Kidney epithelial cell (primary cell): ENCODE measurements at regions not wholly inside any gene's neighbourhood (a gene's known extent, or its start where the extent isn't known, plus 50 kb on each side); places are given as distances from the start of the nearest gene placed in this dataset.

Experiments used
- DNase-seq: peaks from one replicate; pipeline ENCODE4 v3.0.0-alpha.2; 2010; ENCODE audit warnings: low read depth
- H3K27me3 ChIP-seq: 2 replicates; pipeline ENCODE4 v1.6.0; 2011; ENCODE audit warnings: low read length; ENCODE audit not compliant: control insufficient read depth, insufficient read depth
- H3K36me3 ChIP-seq: 2 replicates; pipeline ENCODE4 v1.5.1; 2011; ENCODE audit warnings: low read length; ENCODE audit not compliant: control insufficient read depth, insufficient read depth
- H3K4me3 ChIP-seq: 2 replicates; pipeline ENCODE4 v1.5.1; 2011; ENCODE audit warnings: low read depth, mild to moderate bottlenecking, control low read depth, low read length
- TF ChIP-seq, protein P1 (sequence below): IDR thresholded peaks from 2 replicates; pipeline ENCODE4 v1.5.1; 2011; ENCODE audit warnings: mild to moderate bottlenecking, moderate library complexity, low read length, control low read depth, inconsistent platforms; ENCODE audit not compliant: insufficient read depth, poor library complexity, severe bottlenecking

DNA sequence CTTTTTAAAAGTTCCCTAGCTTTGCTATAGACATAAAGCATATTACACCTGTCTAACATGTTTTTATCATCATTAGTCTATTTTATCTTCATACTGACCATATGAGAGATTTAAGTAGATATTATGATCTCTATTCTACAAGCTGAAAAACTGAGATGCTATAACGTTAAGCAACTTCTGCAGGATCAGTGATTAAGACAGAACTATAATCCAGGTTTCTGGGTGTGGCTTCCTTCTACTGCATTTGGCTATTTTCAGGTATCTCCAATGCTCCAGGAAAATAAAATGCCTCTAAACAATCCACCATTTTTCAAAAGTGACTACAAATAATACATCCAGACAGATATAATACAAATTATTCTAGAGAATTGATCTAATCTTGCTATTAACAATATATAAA lies 53.4 kb downstream of the RGS2 start:
- no peak overlapping the region for H3K4me3 ChIP-seq
- DNase-seq: no peak
- TF ChIP-seq, protein P1, sequence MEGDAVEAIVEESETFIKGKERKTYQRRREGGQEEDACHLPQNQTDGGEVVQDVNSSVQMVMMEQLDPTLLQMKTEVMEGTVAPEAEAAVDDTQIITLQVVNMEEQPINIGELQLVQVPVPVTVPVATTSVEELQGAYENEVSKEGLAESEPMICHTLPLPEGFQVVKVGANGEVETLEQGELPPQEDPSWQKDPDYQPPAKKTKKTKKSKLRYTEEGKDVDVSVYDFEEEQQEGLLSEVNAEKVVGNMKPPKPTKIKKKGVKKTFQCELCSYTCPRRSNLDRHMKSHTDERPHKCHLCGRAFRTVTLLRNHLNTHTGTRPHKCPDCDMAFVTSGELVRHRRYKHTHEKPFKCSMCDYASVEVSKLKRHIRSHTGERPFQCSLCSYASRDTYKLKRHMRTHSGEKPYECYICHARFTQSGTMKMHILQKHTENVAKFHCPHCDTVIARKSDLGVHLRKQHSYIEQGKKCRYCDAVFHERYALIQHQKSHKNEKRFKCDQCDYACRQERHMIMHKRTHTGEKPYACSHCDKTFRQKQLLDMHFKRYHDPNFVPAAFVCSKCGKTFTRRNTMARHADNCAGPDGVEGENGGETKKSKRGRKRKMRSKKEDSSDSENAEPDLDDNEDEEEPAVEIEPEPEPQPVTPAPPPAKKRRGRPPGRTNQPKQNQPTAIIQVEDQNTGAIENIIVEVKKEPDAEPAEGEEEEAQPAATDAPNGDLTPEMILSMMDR: no peak
- no peaks in the 10 kb centered on the region for H3K36me3 ChIP-seq
- H3K27me3 ChIP-seq: no peaks in the 10 kb centered on the region

DNA sequence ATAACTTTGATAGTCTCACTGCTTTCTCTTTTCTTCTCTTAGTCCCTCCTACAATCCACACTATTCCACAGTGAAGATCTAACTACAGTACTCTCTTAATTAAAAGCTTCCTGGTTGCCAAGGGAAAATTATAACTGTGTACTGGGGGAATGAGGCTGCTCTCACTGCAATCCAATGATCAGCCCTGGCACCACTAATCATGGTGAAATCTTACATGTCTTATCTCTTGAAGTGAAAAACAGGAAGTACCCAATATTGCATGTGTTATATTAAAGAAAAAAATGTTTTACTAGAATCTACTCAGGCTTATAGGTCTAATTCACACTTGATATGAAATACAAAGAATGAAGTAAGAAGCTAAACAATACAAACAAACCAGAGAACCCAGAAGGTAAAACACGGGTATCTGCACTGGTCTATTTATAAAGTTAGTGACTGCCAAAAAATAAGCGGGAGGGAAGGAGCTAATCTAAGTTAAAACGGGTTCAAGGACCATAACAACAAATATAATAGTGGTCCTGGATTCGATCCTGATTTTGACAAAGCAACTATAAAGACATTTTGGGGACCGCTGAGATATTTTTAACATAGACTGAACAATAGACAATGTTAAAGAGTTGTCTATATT lies 57.5 kb downstream of the RGS2 start:
- TF ChIP-seq, protein P1: no peak
- Histone ChIP-seq H3K36me3 (no peaks in the 10 kb centered on the region), H3K4me3 (no peak overlapping the region), H3K27me3 (no peaks in the 10 kb centered on the region)
- no peak for DNase-seq

DNA sequence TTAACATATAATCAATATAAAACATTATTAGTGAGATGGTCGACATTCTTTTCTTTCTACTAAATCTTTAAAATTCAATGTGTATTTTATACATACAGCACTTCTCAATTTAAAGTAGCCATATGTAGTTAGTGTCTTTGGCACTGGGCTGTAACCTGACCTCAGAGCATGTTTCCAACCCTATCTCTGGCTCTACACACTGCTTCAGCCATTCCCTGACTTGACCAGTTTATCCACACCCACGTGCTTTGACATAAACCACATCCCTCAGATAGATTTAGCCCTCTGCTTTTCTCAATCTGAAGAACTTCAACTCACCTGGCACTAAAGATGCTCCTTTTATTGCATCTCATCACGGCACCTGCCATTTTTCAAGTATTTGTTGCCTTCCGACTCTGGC lies 58.3 kb downstream of the RGS2 start:
- TF ChIP-seq, protein P1: no peak

DNA sequence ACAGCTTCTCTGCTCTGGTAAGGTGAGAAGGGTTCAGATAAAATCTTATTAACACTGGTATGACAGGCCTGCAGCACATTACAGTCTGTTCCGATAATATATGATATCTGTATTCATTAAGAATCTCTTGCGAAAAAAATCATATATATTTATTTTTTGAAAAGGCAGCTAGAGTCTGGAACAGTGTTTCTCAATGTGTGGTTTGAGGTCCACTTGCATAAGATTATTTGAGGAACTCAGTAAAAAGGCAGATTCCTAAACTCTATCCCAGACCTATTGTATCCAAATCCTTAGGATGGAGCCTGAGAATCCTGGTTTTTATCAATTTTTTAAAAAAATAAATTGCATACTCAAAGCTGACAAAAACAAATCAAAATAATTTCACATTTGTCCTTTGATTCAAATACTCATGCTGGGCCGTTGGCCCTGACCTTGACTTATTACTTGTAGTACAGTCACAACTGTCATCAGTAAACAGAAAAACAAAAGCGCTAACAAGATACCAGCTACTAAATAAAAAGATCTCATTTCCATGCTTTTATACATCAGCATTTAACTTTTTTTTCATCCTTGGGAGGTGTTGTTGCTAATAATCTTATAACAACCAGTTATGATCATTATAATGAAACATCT lies 60.6 kb downstream of the RGS2 start:
- TF ChIP-seq, protein P1: no peak
- Histone ChIP-seq H3K27me3 (no peaks in the 10 kb centered on the region), H3K4me3 (no peak overlapping the region), H3K36me3 (no peaks in the 10 kb centered on the region)
- DNase-seq: no peak

More for the DNA sequence above, 58.3 kb downstream of the RGS2 start:
- no peaks in the 10 kb centered on the region for H3K36me3 ChIP-seq
- H3K4me3 ChIP-seq: no peak overlapping the region
- DNase-seq: no peak
- H3K27me3 ChIP-seq: no peaks in the 10 kb centered on the region

DNA sequence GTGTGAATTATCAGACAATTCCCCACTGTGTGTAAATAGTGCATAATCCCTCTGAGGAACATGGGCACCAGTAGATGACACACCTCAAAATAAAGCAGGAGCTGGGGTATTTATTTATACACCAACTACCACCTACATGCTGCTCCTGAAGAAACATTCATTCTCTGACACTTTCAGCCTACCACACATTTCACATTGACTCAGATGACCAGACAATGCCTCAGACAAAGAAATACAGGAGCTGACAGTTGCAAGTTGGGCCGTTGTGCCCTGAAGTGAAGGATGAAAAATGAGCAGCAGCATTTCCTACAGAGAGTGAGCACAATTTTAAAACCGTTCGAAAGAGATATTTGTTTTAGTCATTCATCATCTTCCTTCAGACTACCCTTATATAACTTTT lies 63.2 kb downstream of the RGS2 start:
- TF ChIP-seq, protein P1: no peak
- DNase-seq: no peak
- no peak overlapping the region for H3K4me3 ChIP-seq
- H3K36me3 ChIP-seq: no peaks in the 10 kb centered on the region
- H3K27me3 ChIP-seq: no peaks in the 10 kb centered on the region

DNA sequence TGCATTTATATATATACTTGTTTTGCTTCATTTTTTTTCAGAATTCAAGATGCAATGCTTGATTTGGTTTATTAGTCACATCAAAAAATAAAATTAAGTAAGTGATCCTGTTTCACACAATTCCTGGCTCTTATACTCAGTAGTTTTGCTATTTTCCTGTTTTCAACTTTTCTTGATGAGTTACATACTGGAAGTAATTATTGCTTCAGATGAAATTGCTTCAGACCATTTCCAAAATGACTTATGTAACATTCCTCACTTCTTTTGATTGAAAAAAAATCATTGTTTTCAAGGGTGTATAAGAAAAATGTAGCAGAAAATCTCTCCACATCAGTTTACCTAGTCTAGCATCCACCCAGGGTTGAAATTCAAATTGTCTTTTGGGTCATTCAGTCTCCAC lies 65.0 kb downstream of the RGS2 start:
- H3K27me3 ChIP-seq: no peaks in the 10 kb centered on the region
- TF ChIP-seq, protein P1: no peak
- H3K4me3 ChIP-seq: no peak overlapping the region
- no peaks in the 10 kb centered on the region for H3K36me3 ChIP-seq
- DNase-seq: no peak
